K562 (cell line): ENCODE measurements at regions not wholly inside any gene's neighbourhood (a gene's known extent, or its start where the extent isn't known, plus 50 kb on each side); places are given as distances from the start of the nearest gene placed in this dataset.

Experiments used
- ATAC-seq: fragments of 200-7000 bp; cut with Tn5 transposase; 3 replicates; pipeline ENCODE4 v1.9.1; 2020; ENCODE audit warnings: moderate library complexity
- BruUV-seq: library from RNA; stranded (reverse); fragments of 400-500 nt; replicated peaks from 2 replicates; lab custom pipeline; 2021; lab: Mats Ljungman, UMichigan
- CTCF ChIA-PET: fragments of 300-600 bp; formaldehyde crosslinking; extraction: SDS; loops from one replicate; lab custom pipeline; 2021; ENCODE audit warnings: low intra/inter-chr PET ratio; lab: Yijun Ruan, JAX
- POLR2A ChIA-PET: fragments of 300-600, 350-650 bp; sonication (Branson Sonifier 250); formaldehyde crosslinking; extraction: SDS; loops from one replicate; lab custom pipeline; 2021; ENCODE audit warnings: antibody characterized with exemption, inconsistent platforms; lab: Yijun Ruan, JAX
- DNase-seq, 4 experiments: peaks; one replicate each; pipeline versions ENCODE4 v3.0.0 to v3.0.0-alpha.2; 2011 to 2018; ENCODE audit warnings: low spot score in 3 of 4, mixed read lengths in 3 of 4; ENCODE audit errors: extremely low read depth in 1 of 4
- FAIRE-seq: peaks from 2 replicates; lab custom pipeline; 2011; peaks lifted over from hg19 to GRCh38; lab: Jason Lieb, UNC
- H2AFZ ChIP-seq: 2 replicates; pipeline ENCODE4 v1.6.0; 2011; ENCODE audit warnings: low read depth, low read length, control low read depth, inconsistent platforms
- H3K27ac ChIP-seq: fragments of 200-600 bp; 3 replicates; pipeline ENCODE4 v1.8.0; 2011; ENCODE audit warnings: low read depth, mild to moderate bottlenecking, control low read depth, inconsistent platforms, low read length, moderate library complexity, mixed read lengths; ENCODE audit errors: extremely low read depth
- H3K27me3 ChIP-seq, 2 experiments: fragments of 300-600 bp in 1 of 2; 2 replicates in 1 of 2; 3 replicates in 1 of 2; pipeline versions ENCODE4 v1.6.0 to v1.8.0; 2011; ENCODE audit warnings: inconsistent platforms in 2 of 2, low read length in 2 of 2, mild to moderate bottlenecking in 1 of 2, mixed read lengths in 1 of 2, moderate library complexity in 1 of 2; ENCODE audit not compliant: control insufficient read depth in 2 of 2, insufficient read depth in 2 of 2
- H3K36me3 ChIP-seq: fragments of 300-600 bp; 3 replicates; pipeline ENCODE4 v1.8.0; 2011; ENCODE audit warnings: mild to moderate bottlenecking, low read length, inconsistent platforms; ENCODE audit not compliant: control insufficient read depth, insufficient read depth
- H3K4me1 ChIP-seq, 2 experiments: fragments of 200-600 bp in 1 of 2; replicated peaks in 1 of 2; 2 replicates in 1 of 2; 3 replicates in 1 of 2; pipeline versions ENCODE4 v1.5.1 to v1.8.0; 2011; ENCODE audit warnings: inconsistent platforms in 2 of 2, low read length in 2 of 2, mild to moderate bottlenecking in 1 of 2, mixed read lengths in 1 of 2, moderate library complexity in 1 of 2; ENCODE audit not compliant: control insufficient read depth in 2 of 2, insufficient read depth in 2 of 2
- H3K4me2 ChIP-seq: 2 replicates; pipeline ENCODE4 v1.6.1; 2011; ENCODE audit warnings: low read length, control low read depth, inconsistent platforms, mixed read lengths; ENCODE audit not compliant: insufficient read depth
- H3K4me3 ChIP-seq: fragments of 200-600 bp; sonication (generic), shearing (Covaris generic); 2 replicates; pipeline ENCODE4 v1.5.1; 2016; ENCODE audit warnings: control low read depth, inconsistent platforms
- H3K79me2 ChIP-seq: fragments of 200-600 bp; 3 replicates; pipeline ENCODE4 v1.8.0; 2011; ENCODE audit warnings: low read length, inconsistent platforms; ENCODE audit not compliant: control insufficient read depth, insufficient read depth
- H3K9ac ChIP-seq, 2 experiments: 2 replicates each; pipeline versions ENCODE4 v1.6.0 to v1.6.1; 2011; ENCODE audit warnings: low read depth in 2 of 2, low read length in 2 of 2, control low read depth in 1 of 2, inconsistent platforms in 1 of 2, mild to moderate bottlenecking in 1 of 2, mixed read lengths in 1 of 2; ENCODE audit not compliant: insufficient read depth in 1 of 2
- H3K9me1 ChIP-seq: one replicate; pipeline ENCODE4 v1.6.0; 2011; ENCODE audit warnings: inconsistent platforms, mild to moderate bottlenecking, low read length, moderate library complexity; ENCODE audit not compliant: control insufficient read depth, insufficient read depth
- H3K9me3 ChIP-seq: replicated peaks from 2 replicates; pipeline ENCODE4 v1.5.1; 2011; ENCODE audit warnings: low read depth, low read length, inconsistent platforms; ENCODE audit not compliant: control insufficient read depth, insufficient read depth
- H4K20me1 ChIP-seq: replicated peaks from 2 replicates; pipeline ENCODE4 v1.6.1; 2011; ENCODE audit warnings: low read length, inconsistent platforms, mixed read lengths; ENCODE audit not compliant: control insufficient read depth, insufficient read depth
- ARHGAP35 ChIP-seq: fragments of 450-650 bp; IDR thresholded peaks from 2 replicates; pipeline ENCODE4 v1.6.1; 2018; ENCODE audit not compliant: partially characterized antibody
- FOXJ2 ChIP-seq: fragments of 200-800 bp; sonication (Bioruptor generic); IDR thresholded peaks from 2 replicates; pipeline ENCODE4 v1.6.1; 2016; ENCODE audit warnings: missing genetic modification characterization, missing compliant biosample characterization
- MECOM ChIP-seq: fragments of 250-450 bp; sonication (Bioruptor Pico); IDR thresholded peaks from 2 replicates; pipeline ENCODE4 v1.8.0; 2022; ENCODE audit warnings: inconsistent platforms
- MLLT1 ChIP-seq, 2 experiments: fragments of 450-650 bp; IDR thresholded peaks; 2 replicates each; pipeline ENCODE4 v1.6.1; 2016
- MTA3 ChIP-seq: fragments of 450-650 bp; formaldehyde crosslinking; IDR thresholded peaks from 2 replicates; pipeline ENCODE4 v1.6.1; 2017; ENCODE audit warnings: mild to moderate bottlenecking, borderline replicate concordance
- POLR3G ChIP-seq: IDR thresholded peaks from 2 replicates; pipeline ENCODE4 v1.6.1; 2011; ENCODE audit not compliant: insufficient read length, insufficient replicate concordance; ENCODE audit errors: extremely low read depth
- SAFB ChIP-seq: fragments of 200-400 bp; formaldehyde crosslinking; IDR thresholded peaks from 2 replicates; pipeline ENCODE4 v1.6.1; 2017; ENCODE audit warnings: low read depth, low read length, borderline replicate concordance
- SLC30A9 ChIP-seq: fragments of 250-450 bp; sonication (Bioruptor Pico); IDR thresholded peaks from 2 replicates; pipeline ENCODE4 v1.8.0; 2022; ENCODE audit warnings: mild to moderate bottlenecking, moderate library complexity
- ZFP36 ChIP-seq: fragments of 150-350 bp; IDR thresholded peaks from 2 replicates; pipeline ENCODE4 v1.6.1; 2018; ENCODE audit warnings: low read length, low read depth; ENCODE audit not compliant: partially characterized antibody
- ZKSCAN8 ChIP-seq: fragments of 200-800 bp; sonication (Bioruptor generic); IDR thresholded peaks from 2 replicates; pipeline ENCODE4 v1.6.1; 2016; ENCODE audit warnings: missing genetic modification characterization, missing compliant biosample characterization
- ZNF695 ChIP-seq: fragments of 450-650 bp; formaldehyde crosslinking; IDR thresholded peaks from 2 replicates; pipeline ENCODE4 v1.4.0; 2020; ENCODE audit warnings: mild to moderate bottlenecking, moderate library complexity
- ZNF766 ChIP-seq: fragments of 200-800 bp; sonication (Bioruptor generic); conservative IDR thresholded peaks from 2 replicates; pipeline ENCODE4 v1.6.1; 2016; ENCODE audit warnings: missing genetic modification characterization, missing compliant biosample characterization
- WGBS: fragments of 100-300 bp; shearing (Covaris generic); methylation state at CpG from one replicate; pipeline ENCODE4 v1.1.6; 2016; ENCODE audit warnings: low coverage, mixed read lengths; ENCODE audit not compliant: insufficient coverage; ENCODE audit errors: missing lambda C conversion rate; 5-methylcytosine and 5-hydroxymethylcytosine counted together
- in situ Hi-C: fragments of 300-500 bp; cut with MboI; formaldehyde crosslinking; loops from 4 replicates; pipeline ENCODE4 v1.15.0; 2018; ENCODE audit warnings: inconsistent platforms, mixed read lengths
- intact Hi-C: fragments of 100-400 bp; cut with micrococcal nuclease; formaldehyde crosslinking; loops from 2 replicates; pipeline ENCODE4 v1.14.2; 2022

- Histone ChIP-seq H3K4me1 (no peaks in the 10 kb centered on the region), H3K36me3 (no peaks in the 10 kb centered on the region), H3K27ac (no peak overlapping the region), H2AFZ (no peak overlapping the region), H3K4me2 (no peak overlapping the region), H3K9me1 (no peaks in the 10 kb centered on the region), H3K79me2 (no peaks in the 10 kb centered on the region), H3K9ac (no peak overlapping the region), H4K20me1 (no peaks in the 10 kb centered on the region), H3K27me3 (no peaks in the 10 kb centered on the region)
- CTCF ChIA-PET: no interaction called here
- intact Hi-C loops: no loop called here
- FAIRE-seq (no peak), DNase-seq (no peak), ATAC-seq (no peak)
- in situ Hi-C loops: no loop called here
- POLR2A ChIA-PET: no interaction called here
- no TSS peak for BruUV-seq
- TF ChIP-seq ZFP36: no peak
- TF ChIP-seq ARHGAP35: no peak
- TF ChIP-seq ZKSCAN8: no peak
- TF ChIP-seq MTA3: no peak
- no peak for TF ChIP-seq SLC30A9 (CRISPR knock-in tag)
- TF ChIP-seq SAFB: no peak
- no peak for TF ChIP-seq MECOM (CRISPR knock-in tag)
- TF ChIP-seq ZNF766 (CRISPR knock-in tag): no peak
- TF ChIP-seq ZNF695 (CRISPR knock-in tag): no peak
- TF ChIP-seq, all 486 proteins: peak for 0
- Histone ChIP-seq H3K4me3 (no peak overlapping the region), H3K9me3 (no peaks in the 10 kb centered on the region)
These were observed 480.0 kb downstream of the KCTD12 start for GRCh38 chr13:76406243-76406642.

- Histone ChIP-seq H3K4me3 (no peak overlapping the region), H2AFZ (no peak overlapping the region), H3K36me3 (no peaks in the 10 kb centered on the region)
- no peak for FAIRE-seq
- intact Hi-C loops: no loop called here
- TF ChIP-seq POLR3G (no peak), FOXJ2 (tag) (no peak), MLLT1 (IDR thresholded peaks at IDR 0.05) (no peak)
- TF ChIP-seq, all 486 proteins: peak for 0
- Histone ChIP-seq H3K4me2 (no peak overlapping the region), H3K9ac (no peak overlapping the region), H3K9me1 (no peaks in the 10 kb centered on the region), H3K9me3 (no peaks in the 10 kb centered on the region), H3K27ac (no peak overlapping the region), H4K20me1 (no peaks in the 10 kb centered on the region), H3K27me3 (no peaks in the 10 kb centered on the region), H3K79me2 (no peaks in the 10 kb centered on the region), H3K4me1 (no peaks in the 10 kb centered on the region)
- ChIA-PET CTCF (no interaction called here), POLR2A (no interaction called here)
- in situ Hi-C loops: no loop called here
- DNase-seq (no peak), ATAC-seq (no peak)
- no TSS peak for BruUV-seq
- WGBS: 0% methylated on average over 1 of the region's 1 CpG
These were observed 487.8 kb downstream of the KCTD12 start for GRCh38 chr13:76398425-76398824.
